B cell (primary cell): ENCODE measurements at regions not wholly inside any gene's neighbourhood (a gene's known extent, or its start where the extent isn't known, plus 50 kb on each side); places are given as distances from the start of the nearest gene placed in this dataset.

ENCODE experiments used
- ATAC-seq: fragments of 200-7000 bp; cut with Tn5 transposase; one replicate; pipeline ENCODE4 v1.10.0; 2021; ENCODE audit warnings: low read depth, mild to moderate bottlenecking, moderate number of reproducible peaks, moderate library complexity
- CTCF ChIA-PET: fragments of 350-600 bp; sonication (Branson Sonifier 250); formaldehyde crosslinking; loops from one replicate; lab custom pipeline; 2021; ENCODE audit warnings: antibody characterized with exemption, inconsistent platforms; lab: Charles Lee
- POLR2A ChIA-PET: fragments of 350-600 bp; sonication (Branson Sonifier 250); formaldehyde crosslinking; loops from one replicate; lab custom pipeline; 2021; ENCODE audit warnings: antibody characterized with exemption; lab: Charles Lee
- DNase-seq: peaks from one replicate; pipeline ENCODE4 v3.0.0; 2013
- H2AFZ ChIP-seq: 2 replicates; pipeline ENCODE4 v1.6.1; 2012; ENCODE audit warnings: mild to moderate bottlenecking, low read depth, low read length; ENCODE audit not compliant: insufficient read depth, poor library complexity, severe bottlenecking
- H3K27ac ChIP-seq, 2 donors: 1 replicate in 1 of 2; 2 replicates in 1 of 2; pipeline ENCODE4 v1.5.1; 2012 to 2013; ENCODE audit warnings: low read length in 2 of 2, mild to moderate bottlenecking in 2 of 2, moderate library complexity in 1 of 2
- H3K27me3 ChIP-seq, 4 experiments: fragments of 200-600 bp in 1 of 4; sonication (generic) in 1 of 4; replicated peaks in 1 of 4; 1 replicate in 2 of 4; 2 replicates in 2 of 4; pipeline versions ENCODE4 v1.6.1 to v1.7.0; 2013 to 2016; ENCODE audit warnings: low read length in 3 of 4, mild to moderate bottlenecking in 2 of 4, mixed read lengths in 1 of 4, moderate library complexity in 1 of 4; ENCODE audit not compliant: insufficient read depth in 4 of 4, control insufficient read depth in 3 of 4; ENCODE audit errors: control extremely low read depth in 1 of 4
- H3K36me3 ChIP-seq, 2 experiments: replicated peaks in 1 of 2; 1 replicate in 1 of 2; 2 replicates in 1 of 2; pipeline versions ENCODE4 v1.6.1 to v1.7.1; 2013; ENCODE audit warnings: low read length in 1 of 2; ENCODE audit not compliant: insufficient read depth in 2 of 2, control insufficient read depth in 1 of 2; ENCODE audit errors: control extremely low read depth in 1 of 2, extremely low read depth in 1 of 2
- H3K4me1 ChIP-seq, 2 donors: fragments of 200-600 bp in 1 of 2; sonication (generic) in 1 of 2; 1 replicate in 1 of 2; 2 replicates in 1 of 2; pipeline versions ENCODE4 v1.5.1 to v1.6.1; 2013 to 2017; ENCODE audit warnings: low read length in 2 of 2; ENCODE audit not compliant: control insufficient read depth in 2 of 2, insufficient read depth in 2 of 2
- H3K4me2 ChIP-seq: replicated peaks from 2 replicates; pipeline ENCODE3; 2012; ENCODE audit warnings: mild to moderate bottlenecking, low read depth, low read length; ENCODE audit not compliant: poor library complexity, severe bottlenecking
- H3K4me3 ChIP-seq, 5 experiments: fragments of 200-600 bp in 1 of 5; sonication (generic) in 1 of 5; 1 replicate in 3 of 5; 2 replicates in 2 of 5; pipeline versions ENCODE4 v1.5.1 to v1.7.0; 2011 to 2016; ENCODE audit warnings: low read length in 4 of 5, mild to moderate bottlenecking in 4 of 5, low read depth in 2 of 5, control low read depth in 1 of 5, moderate library complexity in 1 of 5; ENCODE audit not compliant: insufficient read depth in 1 of 5; ENCODE audit errors: control extremely low read depth in 1 of 5, extremely low read depth in 1 of 5
- H3K79me2 ChIP-seq: fragments of 200-600 bp; sonication (generic); one replicate; pipeline ENCODE4 v1.6.0; 2016; ENCODE audit warnings: low read length; ENCODE audit not compliant: control insufficient read depth, insufficient read depth
- H3K9ac ChIP-seq: fragments of 200-600 bp; sonication (generic); 2 replicates; pipeline ENCODE4 v1.6.1; 2017; ENCODE audit warnings: mild to moderate bottlenecking, low read length, moderate library complexity
- H3K9me3 ChIP-seq, 3 donors: one replicate each; pipeline versions ENCODE4 v1.6.1 to v1.7.1; 2013; ENCODE audit warnings: low read length in 2 of 3; ENCODE audit not compliant: control insufficient read depth in 2 of 3, insufficient read depth in 1 of 3; ENCODE audit errors: control extremely low read depth in 1 of 3
- H4K20me1 ChIP-seq: 2 replicates; pipeline ENCODE4 v1.6.0; 2012; ENCODE audit warnings: mild to moderate bottlenecking, low read length; ENCODE audit not compliant: insufficient read depth, control insufficient read depth, poor library complexity, severe bottlenecking
- H3K27ac Mint-ChIP-seq: one replicate; pipeline ENCODE4 v1.8.0; 2021; ENCODE audit warnings: mixed read lengths
- H3K27me3 Mint-ChIP-seq: one replicate; pipeline ENCODE4 v1.8.0; 2021; ENCODE audit warnings: mixed read lengths
- H3K4me1 Mint-ChIP-seq: one replicate; pipeline ENCODE4 v1.8.0; 2021; ENCODE audit warnings: mixed read lengths
- H3K4me3 Mint-ChIP-seq: one replicate; pipeline ENCODE4 v1.8.0; 2021; ENCODE audit warnings: mixed read lengths
- H3K9me3 Mint-ChIP-seq: one replicate; pipeline ENCODE4 v1.8.0; 2022; ENCODE audit warnings: mixed read lengths; ENCODE audit not compliant: insufficient read depth
- EZH2 ChIP-seq: IDR thresholded peaks from 2 replicates; pipeline ENCODE4 v1.6.1; 2012; ENCODE audit warnings: borderline replicate concordance, low read depth, mild to moderate bottlenecking, moderate library complexity, low read length; ENCODE audit not compliant: insufficient read depth, poor library complexity, severe bottlenecking
- WGBS: methylation state at CpG from one replicate; pipeline ENCODE4 v1.1.5; 2013; ENCODE audit warnings: missing lambda C conversion rate; ENCODE audit not compliant: insufficient coverage; 5-methylcytosine and 5-hydroxymethylcytosine counted together
- intact Hi-C: fragments of 100-400 bp; cut with micrococcal nuclease; formaldehyde crosslinking; loops from one replicate; pipeline ENCODE4 v1.10.0; 2022
- TF ChIP-seq, protein P1 (sequence below): fragments of 200-600 bp; IDR thresholded peaks from one replicate; pipeline ENCODE4 v1.8.0; 2022; ENCODE audit warnings: antibody characterized with exemption, mild to moderate bottlenecking

DNA sequence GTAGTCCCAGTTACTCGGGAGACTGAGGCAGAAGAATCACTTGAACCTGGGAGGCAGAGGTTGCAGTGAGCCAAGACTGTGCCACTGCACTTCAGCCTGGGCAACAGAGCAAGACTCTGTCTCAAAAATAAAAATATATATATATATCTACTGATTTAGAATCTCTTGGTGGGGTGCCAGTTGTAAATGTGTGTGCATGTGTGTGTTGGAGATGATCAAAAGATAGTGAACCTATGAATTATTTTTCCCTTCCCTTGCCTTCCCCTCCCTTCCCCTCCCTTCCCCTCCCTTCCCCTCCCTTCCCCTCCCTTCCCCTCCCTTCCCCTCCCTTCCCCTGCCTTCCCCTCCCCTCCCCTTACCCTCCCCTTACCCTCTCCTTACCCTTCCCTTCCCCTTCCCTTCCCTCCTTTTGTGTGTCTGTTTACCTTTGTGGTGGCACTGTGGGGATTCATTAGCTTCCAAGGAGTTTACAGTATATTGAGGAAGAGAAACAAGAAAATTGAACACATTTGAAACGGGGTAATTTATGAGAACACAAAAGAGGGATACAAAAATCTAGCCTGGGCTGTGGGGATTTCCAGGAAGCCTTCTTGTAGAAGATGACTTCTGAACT, 281.5 kb upstream of the DPPA4 start:
- Mint-ChIP-seq H3K4me3 (no peak overlapping the region), H3K9me3 (peaks cover 6% of the 10 kb centered on the region), H3K27ac (no peak overlapping the region), H3K27me3 (no peaks in the 10 kb centered on the region), H3K4me1 (no peaks in the 10 kb centered on the region)
- Histone ChIP-seq H3K9ac (no peak overlapping the region), H3K4me3 (no peak overlapping the region), H2AFZ (no peak overlapping the region), H4K20me1 (no peaks in the 10 kb centered on the region), H3K79me2 (no peaks in the 10 kb centered on the region), H3K27ac (no peak overlapping the region), H3K4me1 (no peaks in the 10 kb centered on the region), H3K27me3 (no peaks in the 10 kb centered on the region), H3K4me2 (no peak overlapping the region), H3K9me3 (peaks cover 0 to 1% (median 0%) of the 10 kb centered on the region in 3 donors), H3K36me3 (no peaks in the 10 kb centered on the region)
- intact Hi-C loops = no loop called here
- DNase-seq = no peak
- no peak for ATAC-seq
- TF ChIP-seq EZH2 = no peak
- TF ChIP-seq, protein P1, sequence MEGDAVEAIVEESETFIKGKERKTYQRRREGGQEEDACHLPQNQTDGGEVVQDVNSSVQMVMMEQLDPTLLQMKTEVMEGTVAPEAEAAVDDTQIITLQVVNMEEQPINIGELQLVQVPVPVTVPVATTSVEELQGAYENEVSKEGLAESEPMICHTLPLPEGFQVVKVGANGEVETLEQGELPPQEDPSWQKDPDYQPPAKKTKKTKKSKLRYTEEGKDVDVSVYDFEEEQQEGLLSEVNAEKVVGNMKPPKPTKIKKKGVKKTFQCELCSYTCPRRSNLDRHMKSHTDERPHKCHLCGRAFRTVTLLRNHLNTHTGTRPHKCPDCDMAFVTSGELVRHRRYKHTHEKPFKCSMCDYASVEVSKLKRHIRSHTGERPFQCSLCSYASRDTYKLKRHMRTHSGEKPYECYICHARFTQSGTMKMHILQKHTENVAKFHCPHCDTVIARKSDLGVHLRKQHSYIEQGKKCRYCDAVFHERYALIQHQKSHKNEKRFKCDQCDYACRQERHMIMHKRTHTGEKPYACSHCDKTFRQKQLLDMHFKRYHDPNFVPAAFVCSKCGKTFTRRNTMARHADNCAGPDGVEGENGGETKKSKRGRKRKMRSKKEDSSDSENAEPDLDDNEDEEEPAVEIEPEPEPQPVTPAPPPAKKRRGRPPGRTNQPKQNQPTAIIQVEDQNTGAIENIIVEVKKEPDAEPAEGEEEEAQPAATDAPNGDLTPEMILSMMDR = no peak
- CTCF ChIA-PET = no interaction called here
- 69% methylated on average over 2 of the region's 2 CpGs for WGBS
- POLR2A ChIA-PET = no interaction called here

DNA sequence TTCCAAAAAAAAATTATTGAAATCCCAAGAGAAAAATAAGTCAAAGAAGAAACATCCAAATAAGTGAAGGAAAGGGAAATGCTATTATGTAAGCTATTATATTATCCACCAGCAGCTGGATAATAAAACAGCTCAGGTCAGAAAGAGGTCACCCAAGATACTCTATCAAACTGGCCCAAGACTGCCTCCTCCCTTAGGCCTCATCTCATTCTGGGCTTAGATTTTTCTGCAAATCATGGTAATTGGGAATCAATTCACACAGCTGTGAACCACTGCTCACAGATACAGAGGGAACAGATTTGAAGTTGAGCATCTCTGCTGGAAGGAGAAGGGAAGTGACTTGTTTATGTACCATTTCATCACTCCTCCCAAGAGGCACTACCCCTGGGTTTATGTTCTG, 294.6 kb upstream of the DPPA4 start:
- H3K9ac ChIP-seq = no peak overlapping the region
- DNase-seq (no peak), ATAC-seq (no peak)
- no peak overlapping the region for H3K27ac ChIP-seq
- H3K4me3 ChIP-seq = no peak overlapping the region
- Mint-ChIP-seq H3K9me3 (peaks cover 5% of the 10 kb centered on the region), H3K4me3 (no peak overlapping the region), H3K4me1 (no peaks in the 10 kb centered on the region), H3K27ac (no peak overlapping the region), H3K27me3 (no peaks in the 10 kb centered on the region)
- no peaks in the 10 kb centered on the region for H3K36me3 ChIP-seq
- H3K9me3 ChIP-seq = peaks cover 0 to 3% (median 0%) of the 10 kb centered on the region in 3 donors
- H3K4me1 ChIP-seq = no peaks in the 10 kb centered on the region
- H3K4me2 ChIP-seq = no peak overlapping the region
- ChIA-PET POLR2A (no interaction called here), CTCF (no interaction called here)
- no peaks in the 10 kb centered on the region for H3K79me2 ChIP-seq
- no peaks in the 10 kb centered on the region for H3K27me3 ChIP-seq
- TF ChIP-seq EZH2 = no peak
- TF ChIP-seq, protein P1 = no peak
- H2AFZ ChIP-seq = no peak overlapping the region
- no peaks in the 10 kb centered on the region for H4K20me1 ChIP-seq
- intact Hi-C loops = no loop called here
